Stomach (tissue), 4 donors: ENCODE measurements at regions not wholly inside any gene's neighbourhood (a gene's known extent, or its start where the extent isn't known, plus 50 kb on each side); places are given as distances from the start of the nearest gene placed in this dataset.

Experiments
- CTCF ChIP-seq, 7 experiments: fragments of 450-650 bp in 4 of 7; fragments of 200-600 bp in 3 of 7; sonication (generic) in 3 of 7; IDR thresholded peaks; one replicate each; pipeline ENCODE4 v1.5.1; 2016 to 2019; ENCODE audit warnings: antibody characterized with exemption in 7 of 7, control low read depth in 2 of 7, mild to moderate bottlenecking in 1 of 7
- POLR2A ChIP-seq, 4 donors: fragments of 450-650 bp; IDR thresholded peaks; one replicate each; pipeline ENCODE4 v1.6.1; 2016; ENCODE audit warnings: antibody characterized with exemption in 4 of 4, control low read depth in 2 of 4, mild to moderate bottlenecking in 1 of 4, moderate library complexity in 1 of 4

- TF ChIP-seq CTCF (IDR thresholded peaks at IDR 0.05) = no peak
- TF ChIP-seq POLR2A (IDR thresholded peaks at IDR 0.05) = no peak
Observed at GRCh38 chr3:176611703-176612102, 585.6 kb downstream of the TBL1XR1 start.
